Natural killer cell (primary cell): ENCODE measurements at regions not wholly inside any gene's neighbourhood (a gene's known extent, or its start where the extent isn't known, plus 50 kb on each side); places are given as distances from the start of the nearest gene placed in this dataset.

Source experiments
- ATAC-seq, 3 donors: fragments of 150-1000 bp in 2 of 3; fragments of 200-7000 bp in 1 of 3; cut with Tn5 transposase; 1 replicate in 1 of 3; 2 replicates in 2 of 3; pipeline ENCODE4 v1.10.0; 2021; ENCODE audit warnings: mild to moderate bottlenecking in 2 of 3, moderate library complexity in 2 of 3
- DNase-seq, 2 donors: peaks; one replicate each; pipeline versions ENCODE4 v3.0.0 to v3.0.0-alpha.2; 2013 to 2021; ENCODE audit warnings: mixed read lengths in 1 of 2
- H3K27ac ChIP-seq: one replicate; pipeline ENCODE4 v1.5.1; 2013; ENCODE audit warnings: mild to moderate bottlenecking, low read length
- H3K27me3 ChIP-seq: one replicate; pipeline ENCODE4 v1.6.1; 2013; ENCODE audit warnings: low read length; ENCODE audit not compliant: control insufficient read depth, insufficient read depth
- H3K36me3 ChIP-seq: one replicate; pipeline ENCODE4 v1.6.1; 2013; ENCODE audit warnings: low read length; ENCODE audit not compliant: control insufficient read depth, insufficient read depth
- H3K4me1 ChIP-seq: one replicate; pipeline ENCODE4 v1.6.1; 2013; ENCODE audit warnings: low read length; ENCODE audit not compliant: control insufficient read depth, insufficient read depth
- H3K4me3 ChIP-seq: one replicate; pipeline ENCODE4 v1.5.1; 2013; ENCODE audit warnings: low read length
- H3K9me3 ChIP-seq: one replicate; pipeline ENCODE4 v1.6.1; 2013; ENCODE audit warnings: low read length; ENCODE audit not compliant: control insufficient read depth, insufficient read depth
- H3K27ac Mint-ChIP-seq, 2 donors: one replicate each; pipeline ENCODE4 v1.8.0; 2022; ENCODE audit warnings: mild to moderate bottlenecking in 2 of 2, mixed read lengths in 2 of 2, moderate library complexity in 1 of 2
- H3K27me3 Mint-ChIP-seq, 2 donors: one replicate each; pipeline ENCODE4 v1.8.0; 2022; ENCODE audit warnings: low read depth in 2 of 2, mixed read lengths in 2 of 2
- H3K36me3 Mint-ChIP-seq: one replicate; pipeline ENCODE4 v1.8.0; 2022; ENCODE audit warnings: mixed read lengths
- H3K4me1 Mint-ChIP-seq, 2 donors: one replicate each; pipeline ENCODE4 v1.8.0; 2022; ENCODE audit warnings: mixed read lengths in 2 of 2
- H3K4me3 Mint-ChIP-seq: one replicate; pipeline ENCODE4 v1.8.0; 2022; ENCODE audit warnings: mild to moderate bottlenecking, moderate library complexity, mixed read lengths
- H3K9me3 Mint-ChIP-seq, 2 donors: one replicate each; pipeline ENCODE4 v1.8.0; 2022; ENCODE audit warnings: mixed read lengths in 2 of 2
- WGBS: methylation state at CpG from one replicate; pipeline ENCODE4 v1.1.7; 2013; ENCODE audit warnings: missing lambda C conversion rate; ENCODE audit not compliant: insufficient coverage; 5-methylcytosine and 5-hydroxymethylcytosine counted together
- intact Hi-C: fragments of 100-400 bp; cut with micrococcal nuclease; formaldehyde crosslinking; loops from one replicate; pipeline ENCODE4 v1.14.2; 2022
- TF ChIP-seq, protein P1 (sequence below): fragments of 200-600 bp; IDR thresholded peaks from one replicate; pipeline ENCODE4 v1.8.0; 2022; ENCODE audit warnings: antibody characterized with exemption

DNA sequence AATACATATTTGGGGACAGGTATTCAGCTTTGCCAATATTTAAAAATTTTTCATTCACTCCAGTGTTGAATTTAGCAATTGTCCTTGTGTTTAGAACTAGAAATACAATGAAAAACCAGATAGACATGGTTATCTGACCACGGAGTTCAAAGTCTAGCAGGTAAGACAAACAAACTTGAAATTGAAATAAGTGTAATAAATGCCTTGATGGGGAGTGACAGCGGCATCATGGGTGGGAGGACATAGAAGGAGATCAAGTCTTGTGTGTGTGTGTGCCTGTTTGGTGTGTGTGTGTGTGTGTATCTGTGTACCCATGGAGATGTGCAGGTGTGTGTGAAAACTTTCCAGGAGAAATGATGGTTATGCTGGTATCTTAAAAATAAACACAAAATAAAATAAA, 750.0 kb upstream of the CITED2 start:
- Mint-ChIP-seq H3K4me3 (no peak overlapping the region), H3K4me1 (no peaks in the 10 kb centered on the region), H3K27me3 (no peaks in the 10 kb centered on the region), H3K36me3 (peaks cover 7% of the 10 kb centered on the region), H3K9me3 (peaks cover 8 to 9% of the 10 kb centered on the region in 2 donors), H3K27ac (no peak overlapping the region)
- TF ChIP-seq, protein P1, sequence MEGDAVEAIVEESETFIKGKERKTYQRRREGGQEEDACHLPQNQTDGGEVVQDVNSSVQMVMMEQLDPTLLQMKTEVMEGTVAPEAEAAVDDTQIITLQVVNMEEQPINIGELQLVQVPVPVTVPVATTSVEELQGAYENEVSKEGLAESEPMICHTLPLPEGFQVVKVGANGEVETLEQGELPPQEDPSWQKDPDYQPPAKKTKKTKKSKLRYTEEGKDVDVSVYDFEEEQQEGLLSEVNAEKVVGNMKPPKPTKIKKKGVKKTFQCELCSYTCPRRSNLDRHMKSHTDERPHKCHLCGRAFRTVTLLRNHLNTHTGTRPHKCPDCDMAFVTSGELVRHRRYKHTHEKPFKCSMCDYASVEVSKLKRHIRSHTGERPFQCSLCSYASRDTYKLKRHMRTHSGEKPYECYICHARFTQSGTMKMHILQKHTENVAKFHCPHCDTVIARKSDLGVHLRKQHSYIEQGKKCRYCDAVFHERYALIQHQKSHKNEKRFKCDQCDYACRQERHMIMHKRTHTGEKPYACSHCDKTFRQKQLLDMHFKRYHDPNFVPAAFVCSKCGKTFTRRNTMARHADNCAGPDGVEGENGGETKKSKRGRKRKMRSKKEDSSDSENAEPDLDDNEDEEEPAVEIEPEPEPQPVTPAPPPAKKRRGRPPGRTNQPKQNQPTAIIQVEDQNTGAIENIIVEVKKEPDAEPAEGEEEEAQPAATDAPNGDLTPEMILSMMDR: no peak
- Histone ChIP-seq H3K4me3 (no peak overlapping the region), H3K27me3 (no peaks in the 10 kb centered on the region), H3K9me3 (peaks cover 13% of the 10 kb centered on the region), H3K27ac (no peak overlapping the region), H3K4me1 (no peaks in the 10 kb centered on the region), H3K36me3 (no peaks in the 10 kb centered on the region)
- WGBS: 91% methylated on average over 2 of the region's 2 CpGs
- DNase-seq (no peak), ATAC-seq (no peak)
- intact Hi-C loops: no loop called here

DNA sequence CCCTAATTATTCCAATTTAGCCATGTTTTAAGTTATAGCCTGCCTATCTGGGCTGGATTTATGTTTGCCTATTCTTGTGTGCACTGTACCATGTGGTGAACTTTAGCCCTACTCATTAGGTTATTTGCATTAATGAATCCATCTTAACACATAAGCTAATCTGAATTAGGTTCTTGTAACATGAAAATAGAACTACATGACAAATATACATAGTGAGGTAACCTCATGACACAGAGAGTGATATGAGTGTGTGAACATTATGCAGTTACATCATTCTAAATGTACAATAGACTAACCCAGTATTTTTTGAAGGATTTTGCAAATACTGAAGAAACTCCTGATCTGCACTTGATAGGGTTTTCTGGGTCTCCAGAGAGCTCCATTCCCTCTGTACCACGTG, 733.7 kb upstream of the CITED2 start:
- Histone ChIP-seq H3K4me3 (no peak overlapping the region), H3K9me3 (no peaks in the 10 kb centered on the region), H3K27me3 (no peaks in the 10 kb centered on the region), H3K36me3 (no peaks in the 10 kb centered on the region), H3K27ac (no peak overlapping the region), H3K4me1 (no peaks in the 10 kb centered on the region)
- Mint-ChIP-seq H3K4me3 (no peak overlapping the region), H3K4me1 (no peaks in the 10 kb centered on the region), H3K36me3 (no peaks in the 10 kb centered on the region), H3K27me3 (peaks cover 3 to 6% of the 10 kb centered on the region in 2 donors), H3K27ac (no peak overlapping the region), H3K9me3 (no peaks in the 10 kb centered on the region)
- WGBS: 60% methylated on average over 1 of the region's 1 CpG
- TF ChIP-seq, protein P1: no peak
- ATAC-seq (no peak), DNase-seq (no peak)
- intact Hi-C loops: no loop called here

DNA sequence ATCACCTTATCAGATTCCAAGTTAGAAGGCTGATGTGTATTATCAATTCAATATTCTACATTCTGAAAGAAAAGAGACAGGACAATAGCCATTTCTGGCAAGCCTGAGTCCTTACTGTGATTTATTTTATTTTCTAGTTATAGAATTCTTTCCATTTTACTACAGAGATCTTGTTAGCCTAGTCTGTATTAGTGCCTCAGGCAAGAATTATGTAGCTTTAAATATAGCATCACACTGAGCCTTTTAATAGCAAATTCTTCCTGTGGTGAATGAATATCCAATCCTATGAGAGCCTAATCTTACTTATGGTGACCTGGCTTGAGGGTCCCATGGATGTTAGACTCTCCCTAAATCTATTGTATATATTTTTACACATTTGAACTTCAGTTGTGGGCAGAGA, 732.8 kb upstream of the CITED2 start:
- TF ChIP-seq, protein P1: no peak
- DNase-seq (no peak), ATAC-seq (no peak)
- H3K9me3 Mint-ChIP-seq: no peaks in the 10 kb centered on the region
- Histone ChIP-seq H3K36me3 (no peaks in the 10 kb centered on the region), H3K9me3 (no peaks in the 10 kb centered on the region), H3K27ac (no peak overlapping the region), H3K27me3 (no peaks in the 10 kb centered on the region), H3K4me1 (no peaks in the 10 kb centered on the region), H3K4me3 (no peak overlapping the region)
- no peak overlapping the region for H3K27ac Mint-ChIP-seq
- intact Hi-C loops: no loop called here
- H3K36me3 Mint-ChIP-seq: no peaks in the 10 kb centered on the region
- H3K27me3 Mint-ChIP-seq: no peaks in the 10 kb centered on the region
- no peak overlapping the region for H3K4me3 Mint-ChIP-seq
- no peaks in the 10 kb centered on the region for H3K4me1 Mint-ChIP-seq

DNA sequence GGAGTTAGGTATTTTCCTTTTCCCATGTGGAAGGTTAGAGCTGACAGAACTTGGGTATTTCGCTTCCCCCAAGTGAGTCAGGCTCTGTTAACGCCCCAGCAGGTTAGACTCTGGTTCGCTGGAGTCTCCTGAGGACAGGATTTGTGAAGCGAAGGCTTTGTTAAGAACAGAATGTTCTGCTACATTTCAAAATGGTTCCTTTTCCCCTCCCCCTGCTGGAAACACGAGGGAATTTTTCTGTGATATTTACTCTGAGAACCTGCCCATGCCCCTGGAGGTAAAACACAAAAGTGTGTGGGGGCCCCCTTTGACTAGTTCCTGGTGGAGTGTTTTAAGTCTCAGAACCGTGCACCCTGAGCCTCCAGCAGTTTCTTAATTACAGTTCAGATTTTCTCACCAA, 731.4 kb upstream of the CITED2 start:
- TF ChIP-seq, protein P1: no peak
- no peak overlapping the region for H3K27ac Mint-ChIP-seq
- intact Hi-C loops: no loop called here
- no peaks in the 10 kb centered on the region for H3K9me3 ChIP-seq
- no peaks in the 10 kb centered on the region for H3K27me3 Mint-ChIP-seq
- H3K9me3 Mint-ChIP-seq: no peaks in the 10 kb centered on the region
- ATAC-seq: no peak
- H3K4me3 ChIP-seq: no peak overlapping the region
- no peak overlapping the region for H3K27ac ChIP-seq
- no peaks in the 10 kb centered on the region for H3K4me1 ChIP-seq
- H3K4me1 Mint-ChIP-seq: peaks cover 6 to 11% of the 10 kb centered on the region in 2 donors
- no peak overlapping the region for H3K4me3 Mint-ChIP-seq
- H3K36me3 Mint-ChIP-seq: no peaks in the 10 kb centered on the region
- no peaks in the 10 kb centered on the region for H3K27me3 ChIP-seq
- WGBS: 88% methylated on average over 6 of the region's 6 CpGs
- H3K36me3 ChIP-seq: no peaks in the 10 kb centered on the region
- no peak for DNase-seq
